Heart left ventricle (tissue), 13 donors: ENCODE measurements at regions not wholly inside any gene's neighbourhood (a gene's known extent, or its start where the extent isn't known, plus 50 kb on each side); places are given as distances from the start of the nearest gene placed in this dataset.

Experiments used
- CTCF ChIP-seq, 12 donors: fragments of 200-600 bp; sonication (generic) in 4 of 12; IDR thresholded peaks; one replicate each; pipeline versions ENCODE4 v1.5.0 to v1.8.0; 2018 to 2022; ENCODE audit warnings: antibody characterized with exemption in 12 of 12, mild to moderate bottlenecking in 5 of 12
- POLR2A ChIP-seq, 2 donors: fragments of 450-650 bp; IDR thresholded peaks; one replicate each; pipeline ENCODE4 v1.6.1; 2017; ENCODE audit warnings: antibody characterized with exemption in 2 of 2, mild to moderate bottlenecking in 2 of 2, moderate library complexity in 2 of 2
- donor health status: ischemic (EF 13 %, LVEDD 7.1; RV severe dilation, severe dysfunction).
- donor health status: DM: no; HTN: yes; CAD: no.
- donor health status: DM: no; HTN: no; CAD: no.
- donor health status: ischemic (EF 25% LVEDD 6.9; RV normal size, moderate dysfunction).
- donor health status: ischemic (EF 25% LVEDD 5.7; RV mildly dilated, moderate dysfunction).
- donor health status: ischemic (EF 35%, LVEDD 5.7; RV mildly dilated, moderate dysfunction).
- donor health status: nonischemic (EF 11% LVEDD 7.7; RV severe dilation, severe dysfunction).
- donor health status: DM: yes; HTN: yes; CAD: no.
- donor health status: PGD.
- donor health status: ischemic (EF 29% LVEDD 5.4; RV normal size, mild dysfunction).
- donor health status: nonischemic (EF 23%, LVEDD 6.1; RV moderate dilation, normal function).

GRCh38 chr1:90361026-90361425 lies 356.1 kb downstream of the BARHL2 start:
- no peak for TF ChIP-seq POLR2A (IDR thresholded peaks at IDR 0.05)
- no peak for TF ChIP-seq CTCF (IDR thresholded peaks at IDR 0.05)
